GM12872 (cell line): ENCODE measurements at regions not wholly inside any gene's neighbourhood (a gene's known extent, or its start where the extent isn't known, plus 50 kb on each side); places are given as distances from the start of the nearest gene placed in this dataset.

Experiments
- CTCF ChIP-seq: IDR thresholded peaks from 3 replicates; pipeline ENCODE4 v1.5.1; 2011; ENCODE audit warnings: low read depth, mild to moderate bottlenecking, low read length, moderate library complexity; ENCODE audit not compliant: insufficient read depth

DNA sequence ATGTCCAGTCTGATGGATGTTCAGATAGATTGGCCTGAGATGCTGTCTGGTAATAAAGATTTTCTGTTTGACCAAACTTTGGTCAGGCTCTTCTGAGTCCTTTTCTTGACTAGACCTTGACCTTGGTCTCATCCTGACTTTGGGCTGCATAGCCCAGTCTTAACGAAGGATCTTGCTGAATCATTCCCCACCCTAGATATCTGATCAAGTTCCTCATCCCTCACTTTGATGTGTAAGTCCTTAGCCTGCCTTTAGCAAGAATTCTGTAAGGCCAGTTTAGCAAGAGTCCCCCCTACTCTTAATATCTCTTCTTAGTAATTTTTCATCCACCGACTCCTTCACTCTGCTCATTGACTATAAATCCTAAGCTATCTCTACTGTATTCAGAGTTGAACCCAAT lies 244.4 kb upstream of the JADE1 start:
- TF ChIP-seq CTCF, result no peak

DNA sequence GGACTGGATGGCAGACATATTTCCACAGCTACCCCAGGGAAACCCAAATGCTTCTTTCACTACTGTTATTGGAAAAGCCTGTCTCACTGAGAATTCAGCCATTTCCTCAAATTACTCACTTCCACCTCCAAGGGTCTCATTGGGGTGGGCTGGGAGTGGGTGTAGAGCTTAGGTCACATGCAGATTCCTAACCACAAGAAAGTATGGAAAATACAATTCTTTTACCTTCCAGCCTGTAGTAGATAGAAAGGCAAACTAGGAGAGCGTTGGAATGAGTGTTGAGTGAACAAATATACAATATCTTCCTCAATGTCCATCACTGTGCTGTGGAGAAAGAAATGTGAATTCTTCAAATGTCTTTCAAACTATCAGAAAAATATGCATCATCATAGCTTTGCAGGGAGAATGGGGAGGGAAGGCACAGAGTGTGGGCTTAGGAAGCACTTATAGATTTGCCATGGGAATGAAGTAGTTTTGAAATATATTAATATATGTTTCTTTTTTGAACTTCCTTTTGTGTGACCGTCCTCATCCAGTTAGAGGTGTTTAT lies 245.3 kb upstream of the JADE1 start:
- TF ChIP-seq CTCF, result no peak

- no peak for TF ChIP-seq CTCF
These were observed 248.6 kb upstream of the JADE1 start for GRCh38 chr4:128560754-128561495.

GRCh38 chr4:128558896-128559679 lies 250.4 kb upstream of the JADE1 start:
- TF ChIP-seq CTCF, result no peak

GRCh38 chr4:128556756-128557155 lies 252.7 kb upstream of the JADE1 start:
- TF ChIP-seq CTCF, result no peak

DNA sequence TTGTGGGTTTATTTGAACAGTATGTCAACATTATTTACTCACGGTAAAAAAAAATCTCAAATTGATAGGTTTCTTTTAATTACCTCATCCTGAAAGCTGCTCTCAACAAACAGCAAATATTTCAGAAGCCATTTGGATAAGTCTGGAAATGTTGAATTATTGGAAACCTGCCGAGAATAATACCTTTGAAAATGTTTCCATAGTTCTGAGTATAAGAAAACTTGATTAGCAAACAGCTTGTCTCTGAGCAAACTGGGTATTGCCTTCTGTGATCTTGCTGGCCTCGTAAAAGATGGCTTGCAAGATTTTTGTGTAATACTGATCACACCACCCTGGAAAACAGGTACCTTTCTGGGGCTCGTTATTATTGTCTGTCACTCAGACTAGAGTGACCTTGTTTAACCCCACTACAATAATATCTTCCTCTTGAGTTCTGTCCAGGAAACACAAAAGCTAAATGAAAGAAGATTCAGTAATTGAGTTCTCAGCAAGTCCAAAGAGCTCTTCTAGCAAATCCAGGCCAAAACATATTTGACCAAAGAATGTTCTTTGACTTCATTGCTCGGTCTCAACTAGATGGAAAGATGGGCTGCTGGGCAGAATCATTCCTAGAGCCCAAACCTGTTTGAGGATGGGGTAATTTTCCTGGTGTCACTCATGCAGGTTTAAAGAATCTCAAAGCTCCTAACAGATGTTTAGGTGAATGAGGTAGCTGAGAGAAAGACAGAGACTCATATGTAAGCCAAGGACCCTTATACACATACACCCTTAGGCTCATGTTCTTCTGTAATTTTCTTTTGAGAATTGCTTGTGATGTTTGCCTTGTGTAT lies 255.6 kb upstream of the JADE1 start:
- TF ChIP-seq CTCF, result no peak

- no peak for TF ChIP-seq CTCF
These were observed 257.0 kb upstream of the JADE1 start for GRCh38 chr4:128552586-128552907.
